Activated CD4-positive, alpha-beta T cell treated with anti-CD3 and anti-CD28 coated beads, Interleukin-2, Interleukin-6, amounts not matched to agents 100 ng/mL and 50 ng/mL, durations not matched to agents 16 hours and 8 hours (primary cell): ENCODE measurements at regions not wholly inside any gene's neighbourhood (a gene's known extent, or its start where the extent isn't known, plus 50 kb on each side); places are given as distances from the start of the nearest gene placed in this dataset.
A peak's percentile ranks its signal among the peaks of the same experiment; 100 is the strongest.
"Not testable (repeated sequence)": the region's sequence is repeated elsewhere in the genome, so short reads cannot be mapped to it uniquely, and the experiment has no call there.

Experiments used
- DNase-seq: peaks from one replicate; pipeline ENCODE4 v3.0.0-alpha.2; 2020

DNA sequence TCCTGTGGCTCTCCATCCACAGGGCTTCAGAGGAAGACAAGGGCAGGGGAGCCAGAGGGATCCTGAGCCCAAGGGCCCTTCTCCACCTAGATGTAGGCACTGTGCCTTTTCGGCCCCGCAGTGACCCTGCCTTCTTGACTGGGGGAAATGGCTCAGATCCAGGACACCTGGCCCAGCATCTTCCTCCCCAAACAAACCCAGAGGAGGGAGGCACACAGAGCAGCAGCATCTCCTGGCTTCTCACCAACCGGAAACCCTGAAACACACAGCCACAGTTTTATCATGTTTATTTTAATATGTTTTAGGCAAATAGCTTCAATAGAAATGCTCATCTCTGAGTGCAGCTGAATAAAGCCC lies 84.5 kb upstream of the LRFN2 start:
- no peak for DNase-seq

- no peak for DNase-seq
Observed at GRCh38 chr6:40671001-40671693, 84.0 kb upstream of the LRFN2 start.

GRCh38 chr6:40669343-40669742 lies 82.2 kb upstream of the LRFN2 start:
- no peak for DNase-seq

GRCh38 chr6:40668203-40668602 lies 81.0 kb upstream of the LRFN2 start:
- no peak for DNase-seq

DNA sequence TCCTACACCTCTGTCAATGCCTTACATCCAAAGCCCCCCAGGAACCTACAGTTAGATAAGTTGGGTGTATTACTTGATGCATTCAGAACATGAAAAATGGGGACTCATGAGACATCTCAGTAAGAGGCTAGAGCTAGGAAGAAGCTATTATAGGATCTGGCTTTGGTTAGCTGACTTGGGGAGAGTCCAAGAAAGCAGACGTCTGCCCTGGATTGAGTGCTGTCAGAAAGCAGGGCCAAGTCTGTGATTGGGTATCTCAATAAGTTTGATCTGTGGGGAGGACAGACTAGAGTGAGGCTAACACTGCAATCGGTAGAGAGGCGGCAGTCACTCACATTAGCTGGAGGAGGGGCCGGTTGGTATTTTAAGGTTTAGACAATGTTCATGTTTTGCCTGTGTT lies 79.4 kb upstream of the LRFN2 start:
- DNase-seq, result no peak

GRCh38 chr6:40661726-40662125 lies 74.6 kb upstream of the LRFN2 start:
- no peak for DNase-seq

GRCh38 chr6:40656772-40657171 lies 69.6 kb upstream of the LRFN2 start:
- DNase-seq, result not testable (repeated sequence)

DNA sequence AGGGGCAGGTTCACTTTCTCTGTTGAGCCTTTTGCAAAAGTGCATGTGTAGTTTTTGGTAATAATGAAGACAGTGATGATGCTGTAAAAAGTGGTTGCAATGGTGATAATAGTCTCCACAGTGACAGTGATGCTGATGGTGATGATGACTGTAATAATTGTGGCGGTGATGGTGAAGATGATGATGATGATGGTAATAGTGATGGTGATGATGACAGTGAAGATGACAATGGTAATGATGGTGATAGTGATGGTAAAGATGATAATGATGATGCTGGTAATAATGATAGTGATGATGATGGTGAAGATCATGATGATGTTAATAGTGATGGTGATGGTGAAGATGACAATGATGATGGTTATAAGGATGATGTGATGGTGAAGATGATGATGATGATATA lies 67.7 kb upstream of the LRFN2 start:
- no peak for DNase-seq

- no peak for DNase-seq
Observed at GRCh38 chr6:40645043-40645442, 57.9 kb upstream of the LRFN2 start.

DNA sequence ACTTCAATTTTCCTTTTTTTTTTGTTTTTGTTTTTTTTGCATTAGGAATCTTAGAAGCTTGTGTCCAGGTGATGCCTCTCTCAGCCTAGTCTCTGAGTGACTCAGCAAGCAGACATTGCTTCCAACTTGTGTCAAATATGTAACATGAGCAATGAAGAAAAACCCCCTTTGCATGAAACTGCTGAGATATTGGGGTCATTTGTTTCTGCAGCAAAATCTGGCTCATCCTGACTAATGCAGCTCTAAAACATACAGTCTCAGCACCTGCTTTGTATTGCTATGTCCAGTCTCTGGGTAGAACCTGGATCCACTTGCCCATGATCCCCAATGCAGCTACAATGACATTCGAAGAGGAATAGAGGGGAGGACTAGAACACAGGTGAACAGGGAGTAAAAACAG lies 55.7 kb upstream of the LRFN2 start:
- no peak for DNase-seq

- no peak for DNase-seq
Observed at GRCh38 chr6:40642190-40642589, 55.0 kb upstream of the LRFN2 start.

- DNase-seq, result peak; percentile 23
Observed at GRCh38 chr6:40640599-40641227, 53.5 kb upstream of the LRFN2 start.
